ENCODE measurements at regions not wholly inside any gene's neighbourhood (a gene's known extent, or its start where the extent isn't known, plus 50 kb on each side); places are given as distances from the start of the nearest gene placed in this dataset.
A peak's percentile ranks its signal among the peaks of the same experiment; 100 is the strongest.

DNA sequence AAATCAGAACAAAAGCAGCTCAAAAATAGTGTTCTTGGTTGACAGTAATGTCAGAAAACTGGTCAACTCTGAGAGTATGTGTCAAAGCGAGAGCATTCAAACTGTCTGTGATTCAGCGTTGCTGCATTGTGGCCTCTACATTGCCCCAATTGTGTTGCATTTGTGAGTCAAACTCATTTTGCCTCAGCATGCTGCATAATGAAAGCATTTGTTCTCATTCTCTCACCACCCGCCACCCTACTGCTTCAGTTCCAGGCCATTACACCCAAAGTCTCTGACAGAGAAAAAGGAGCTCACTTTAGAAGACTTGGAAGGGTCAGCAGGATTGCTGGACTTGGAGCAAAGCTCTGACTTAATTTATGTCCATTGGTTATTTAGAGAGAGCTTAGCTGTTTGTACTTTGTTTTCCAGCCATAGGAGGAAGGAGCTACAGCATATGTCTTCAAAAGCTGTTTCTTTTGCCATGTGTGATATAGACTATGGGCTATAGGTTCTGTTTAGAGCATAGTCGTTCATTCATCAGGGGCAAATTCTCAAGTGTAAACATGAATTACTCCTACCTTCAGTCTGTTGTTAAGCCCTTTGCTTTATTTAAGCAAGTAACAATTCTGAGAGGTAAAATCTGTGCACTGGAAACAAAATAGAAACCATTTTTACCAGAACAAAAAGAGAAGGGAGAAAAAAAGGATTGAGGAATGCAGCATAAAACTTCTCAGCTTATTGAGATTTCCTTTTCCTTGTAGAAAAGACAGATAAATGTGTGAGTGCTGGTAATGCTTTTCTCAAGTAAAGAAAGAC, 153.4 kb upstream of the ANK2 start:
- Histone ChIP-seq H3K4me1 (ENCODE audit: insufficient read depth, low read length) (peaks cover 8% of the 10 kb centered on the region; the same call in 1 of the 2 replicates), H2BK20ac (ENCODE audit: low read depth, low read length, poor library complexity, severe bottlenecking) (no peak overlapping the region), H3K4me2 (ENCODE audit: insufficient read depth, insufficient read length, low read length) (no peak overlapping the region), H2BK15ac (ENCODE audit: low read depth, low read length) (no peak overlapping the region), H2AFZ (ENCODE audit: low read length) (no peak overlapping the region), H2AK5ac (ENCODE audit: insufficient read length, low read length) (no peak overlapping the region), H3K79me2 (ENCODE audit: insufficient read depth, low read length) (0 out of 2 replicates have a peak, but pooled peaks cover 2% of the 10 kb centered on the region), H3K27me3 (ENCODE audit: insufficient read depth, low read length) (no peaks in the 10 kb centered on the region), H3K4ac (ENCODE audit: low read depth, low read length) (no peak overlapping the region), H3K23me2 (ENCODE audit: insufficient read length, low read depth, low read length, poor library complexity, severe bottlenecking) (no peaks in the 10 kb centered on the region), H4K20me1 (ENCODE audit: control insufficient read depth, insufficient read depth, insufficient read length) (no peaks in the 10 kb centered on the region), H3K9me3 (ENCODE audit: control insufficient read depth, low read depth, low read length) (no peaks in the 10 kb centered on the region), H3K14ac (ENCODE audit: insufficient read depth, low read length) (no peak overlapping the region), H4K5ac (ENCODE audit: insufficient read length, low read depth, low read length) (no peak overlapping the region), H4K8ac (replicated peaks; ENCODE audit: insufficient read length, low read depth, low read length) (no peak overlapping the region), H3K27ac (ENCODE audit: insufficient read length, low read depth, low read length) (no peak overlapping the region), H2BK5ac (ENCODE audit: insufficient read length, low read length) (no peak overlapping the region), H3K79me1 (ENCODE audit: insufficient read depth, low read depth, low read length, poor library complexity, severe bottlenecking) (no peaks in the 10 kb centered on the region), H3K56ac (ENCODE audit: insufficient read length, low read depth, low read length) (no peak overlapping the region), H3K9ac (ENCODE audit: extremely low read depth, insufficient read length, low read length) (no peak overlapping the region), H4K91ac (ENCODE audit: insufficient read length, low read depth, low read length) (no peak overlapping the region), H2BK12ac (ENCODE audit: insufficient read length, low read depth, low read length) (no peak overlapping the region), H2BK120ac (ENCODE audit: low read depth, low read length, poor library complexity, severe bottlenecking) (no peak overlapping the region), H3T11ph (ENCODE audit: low read length) (no peak overlapping the region), H3K18ac (ENCODE audit: insufficient read length, low read depth, low read length) (no peak overlapping the region), H3K23ac (ENCODE audit: insufficient read length, low read depth, low read length) (no peak overlapping the region)
- H3K36me3 Mint-ChIP-seq (ENCODE audit: insufficient read depth in 1 of 3, low read depth in 3 of 3) = no peaks in the 10 kb centered on the region; a peak in 2 of 7 replicates
- no peaks in the 10 kb centered on the region for H3K9me3 Mint-ChIP-seq
- H3K4me3 Mint-ChIP-seq = no peak overlapping the region
- H3K27ac Mint-ChIP-seq = peak overlapping the region; percentile 52 to 88 (median 86)
- H3K4me1 Mint-ChIP-seq = peaks cover 46 to 56% of the 10 kb centered on the region in 2 experiments
- no CpG with 5 or more reads among the region's 4 CpGs for WGBS (ENCODE audit: extremely low coverage, insufficient read length, low lambda C conversion rate)
- TF ChIP-seq, protein P1, sequence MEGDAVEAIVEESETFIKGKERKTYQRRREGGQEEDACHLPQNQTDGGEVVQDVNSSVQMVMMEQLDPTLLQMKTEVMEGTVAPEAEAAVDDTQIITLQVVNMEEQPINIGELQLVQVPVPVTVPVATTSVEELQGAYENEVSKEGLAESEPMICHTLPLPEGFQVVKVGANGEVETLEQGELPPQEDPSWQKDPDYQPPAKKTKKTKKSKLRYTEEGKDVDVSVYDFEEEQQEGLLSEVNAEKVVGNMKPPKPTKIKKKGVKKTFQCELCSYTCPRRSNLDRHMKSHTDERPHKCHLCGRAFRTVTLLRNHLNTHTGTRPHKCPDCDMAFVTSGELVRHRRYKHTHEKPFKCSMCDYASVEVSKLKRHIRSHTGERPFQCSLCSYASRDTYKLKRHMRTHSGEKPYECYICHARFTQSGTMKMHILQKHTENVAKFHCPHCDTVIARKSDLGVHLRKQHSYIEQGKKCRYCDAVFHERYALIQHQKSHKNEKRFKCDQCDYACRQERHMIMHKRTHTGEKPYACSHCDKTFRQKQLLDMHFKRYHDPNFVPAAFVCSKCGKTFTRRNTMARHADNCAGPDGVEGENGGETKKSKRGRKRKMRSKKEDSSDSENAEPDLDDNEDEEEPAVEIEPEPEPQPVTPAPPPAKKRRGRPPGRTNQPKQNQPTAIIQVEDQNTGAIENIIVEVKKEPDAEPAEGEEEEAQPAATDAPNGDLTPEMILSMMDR (conservative IDR thresholded peaks at IDR 0.05) = no peak
- peak; percentile 53 for DNase-seq
- H3K27me3 Mint-ChIP-seq (ENCODE audit: low read depth) = no peaks in the 10 kb centered on the region

Data from H9 (cell line).